Body of pancreas (tissue), 4 donors: ENCODE measurements at regions not wholly inside any gene's neighbourhood (a gene's known extent, or its start where the extent isn't known, plus 50 kb on each side); places are given as distances from the start of the nearest gene placed in this dataset.

Source experiments
- ATAC-seq: fragments of 150-250 bp; one replicate; pipeline ENCODE4 v1.9.1; 2016
- DNase-seq, 4 donors: peaks; one replicate each; pipeline ENCODE4 v3.0.0-alpha.2; 2019
- H3K27ac ChIP-seq, 4 donors: fragments of 200-600 bp; sonication (generic); 1 replicate in 3 of 4; 2 replicates in 1 of 4; pipeline versions ENCODE4 v1.5.1 to v1.6.1; 2016 to 2019; ENCODE audit warnings: mild to moderate bottlenecking in 1 of 4, mixed read lengths in 1 of 4, moderate library complexity in 1 of 4
- H3K27me3 ChIP-seq, 2 donors: fragments of 200-600 bp; sonication (generic); one replicate each; pipeline ENCODE4 v1.6.0; 2016; ENCODE audit warnings: mild to moderate bottlenecking in 1 of 2
- H3K36me3 ChIP-seq, 2 donors: fragments of 200-600 bp; sonication (generic); replicated peaks in 1 of 2; 2 replicates each; pipeline ENCODE4 v1.5.1; 2016; ENCODE audit warnings: low read depth in 2 of 2; ENCODE audit not compliant: insufficient read depth in 1 of 2
- H3K4me1 ChIP-seq: fragments of 200-600 bp; sonication (generic); one replicate; pipeline ENCODE4 v1.6.0; 2016
- H3K4me3 ChIP-seq, 2 donors: fragments of 200-600 bp; sonication (generic); 1 replicate in 1 of 2; 2 replicates in 1 of 2; pipeline ENCODE4 v1.5.1; 2016 to 2019
- H3K9me3 ChIP-seq, 3 donors: fragments of 200-600 bp; sonication (generic); 1 replicate in 2 of 3; 2 replicates in 1 of 3; pipeline ENCODE4 v1.5.1; 2016
- CTCF ChIP-seq, 7 experiments: fragments of 450-650 bp in 4 of 7; fragments of 200-600 bp in 3 of 7; sonication (generic) in 3 of 7; IDR thresholded peaks; one replicate each; pipeline ENCODE4 v1.5.1; 2016 to 2019; ENCODE audit warnings: antibody characterized with exemption in 7 of 7
- POLR2A ChIP-seq, 3 donors: fragments of 450-650 bp; IDR thresholded peaks; one replicate each; pipeline ENCODE4 v1.6.1; 2016; ENCODE audit warnings: antibody characterized with exemption in 3 of 3, mild to moderate bottlenecking in 2 of 3
- WGBS, 2 donors: methylation state at CpG; one replicate each; pipeline ENCODE4 v1.1.5; 2017; 5-methylcytosine and 5-hydroxymethylcytosine counted together
- intact Hi-C: fragments of 100-400 bp; cut with DNase I; formaldehyde crosslinking; loops from one replicate; pipeline ENCODE4 v1.15.1; 2023

GRCh38 chr2:200156166-200156835 is 150.2 kb upstream of the SPATS2L start:
- Histone ChIP-seq H3K4me1 (peaks cover 10% of the 10 kb centered on the region), H3K27ac (peak overlapping the region in 2 of 4 donors; percentile 1 to 44)

GRCh38 chr2:200158647-200159356 is 147.7 kb upstream of the SPATS2L start:
- intact Hi-C loops: no loop called here
- no peak for TF ChIP-seq CTCF (IDR thresholded peaks at IDR 0.05)
- TF ChIP-seq POLR2A (IDR thresholded peaks at IDR 0.05): no peak
- no peaks in the 10 kb centered on the region for H3K36me3 ChIP-seq
- DNase-seq (no peak), ATAC-seq (no peak)
- no peaks in the 10 kb centered on the region for H3K9me3 ChIP-seq
- H3K4me1 ChIP-seq: peaks cover 10% of the 10 kb centered on the region
- no peak overlapping the region for H3K4me3 ChIP-seq
- no peaks in the 10 kb centered on the region for H3K27me3 ChIP-seq
- H3K27ac ChIP-seq: no peak overlapping the region
- WGBS, 2 donors: 50 to 75% methylated on average over 1 of the region's 1 CpG

More at GRCh38 chr2:200156166-200156835, 150.2 kb upstream of the SPATS2L start:
- intact Hi-C loops: no loop called here
- DNase-seq: peak in 3 of 4 donors; percentile 25 to 60 (median 38)
- Histone ChIP-seq H3K9me3 (peaks cover 0 to 5% (median 2%) of the 10 kb centered on the region in 3 donors), H3K27me3 (no peaks in the 10 kb centered on the region), H3K4me3 (no peak overlapping the region), H3K36me3 (no peaks in the 10 kb centered on the region)
- WGBS, 2 donors: 64 to 70% methylated on average over 5 of the region's 5 CpGs
- TF ChIP-seq CTCF (IDR thresholded peaks at IDR 0.05): no peak
- TF ChIP-seq POLR2A (IDR thresholded peaks at IDR 0.05): no peak
- ATAC-seq: peak; percentile 69

GRCh38 chr2:200159357-200159707 is 147.2 kb upstream of the SPATS2L start:
- Histone ChIP-seq H3K36me3 (no peaks in the 10 kb centered on the region), H3K27ac (no peak overlapping the region), H3K4me1 (peaks cover 10% of the 10 kb centered on the region), H3K4me3 (no peak overlapping the region), H3K9me3 (no peaks in the 10 kb centered on the region), H3K27me3 (no peaks in the 10 kb centered on the region)
- TF ChIP-seq CTCF (IDR thresholded peaks at IDR 0.05) (no peak), POLR2A (IDR thresholded peaks at IDR 0.05) (no peak)
- no peak for DNase-seq
- intact Hi-C loops: no loop called here
- ATAC-seq: peak; percentile 19

GRCh38 chr2:200159829-200160781 is 146.4 kb upstream of the SPATS2L start:
- Histone ChIP-seq H3K27me3 (no peaks in the 10 kb centered on the region), H3K36me3 (no peaks in the 10 kb centered on the region), H3K4me1 (peaks cover 10% of the 10 kb centered on the region), H3K9me3 (no peaks in the 10 kb centered on the region), H3K4me3 (no peak overlapping the region), H3K27ac (no peak overlapping the region)
- intact Hi-C loops: no loop called here
- DNase-seq (no peak), ATAC-seq (no peak)
- 78 to 85% methylated on average over 11 of the region's 11 CpGs for WGBS, 2 donors
- TF ChIP-seq CTCF (IDR thresholded peaks at IDR 0.05): no peak
- no peak for TF ChIP-seq POLR2A (IDR thresholded peaks at IDR 0.05)
